ENCODE measurements at regions not wholly inside any gene's neighbourhood (a gene's known extent, or its start where the extent isn't known, plus 50 kb on each side); places are given as distances from the start of the nearest gene placed in this dataset.
A peak's percentile ranks its signal among the peaks of the same experiment; 100 is the strongest.
"Not testable (repeated sequence)": the region's sequence is repeated elsewhere in the genome, so short reads cannot be mapped to it uniquely, and the experiment has no call there.

DNA sequence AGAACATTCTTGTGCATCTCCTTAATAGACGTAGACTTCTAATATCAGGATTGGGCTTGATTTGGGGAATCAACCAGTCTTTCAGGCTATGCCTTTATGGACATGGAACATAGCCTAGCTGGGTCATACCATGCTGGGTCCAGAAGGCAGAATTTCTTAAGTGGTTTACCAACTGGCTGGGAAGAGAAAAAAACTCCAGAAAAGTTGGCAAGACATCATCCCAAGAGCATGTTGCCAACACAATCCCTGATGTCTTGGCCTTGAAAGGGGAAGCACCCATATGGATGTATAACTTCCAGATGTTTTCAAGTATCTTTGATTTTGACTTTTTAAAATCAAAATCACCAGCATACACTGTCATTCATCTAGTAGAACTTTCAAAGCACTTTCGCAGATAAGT is 138.0 kb upstream of the FGF13 start:
- no peak for DNase-seq (ENCODE audit: low read depth, low spot score)

DNA sequence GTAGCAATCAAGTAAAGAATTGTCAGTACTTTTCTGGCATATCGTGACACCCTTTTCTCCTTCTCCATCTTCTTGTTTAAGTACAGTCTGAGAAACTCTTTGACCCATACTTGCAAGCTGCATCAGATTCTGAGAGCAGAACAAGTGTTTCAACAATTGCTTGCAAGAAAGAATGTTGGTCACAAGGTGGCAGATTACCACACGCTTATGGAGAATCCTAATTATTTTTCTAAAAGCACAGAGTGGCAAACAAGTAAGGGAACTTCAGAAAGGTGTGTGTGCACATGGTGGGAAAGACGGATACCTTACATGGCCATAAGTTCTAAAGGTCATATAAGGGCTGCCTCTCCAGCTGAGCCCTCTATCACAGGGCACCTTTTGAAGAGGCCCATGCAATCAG is 136.4 kb upstream of the FGF13 start:
- peak; percentile 31 for DNase-seq (ENCODE audit: low read depth, low spot score)
- in situ Hi-C loops (cut with HindIII; ENCODE audit: low sequenced_read_pairs), result no loop called here
- H3K4me3 ChIP-seq (ENCODE audit: low read depth, low read length), result no peak overlapping the region
- TF ChIP-seq, protein P1, sequence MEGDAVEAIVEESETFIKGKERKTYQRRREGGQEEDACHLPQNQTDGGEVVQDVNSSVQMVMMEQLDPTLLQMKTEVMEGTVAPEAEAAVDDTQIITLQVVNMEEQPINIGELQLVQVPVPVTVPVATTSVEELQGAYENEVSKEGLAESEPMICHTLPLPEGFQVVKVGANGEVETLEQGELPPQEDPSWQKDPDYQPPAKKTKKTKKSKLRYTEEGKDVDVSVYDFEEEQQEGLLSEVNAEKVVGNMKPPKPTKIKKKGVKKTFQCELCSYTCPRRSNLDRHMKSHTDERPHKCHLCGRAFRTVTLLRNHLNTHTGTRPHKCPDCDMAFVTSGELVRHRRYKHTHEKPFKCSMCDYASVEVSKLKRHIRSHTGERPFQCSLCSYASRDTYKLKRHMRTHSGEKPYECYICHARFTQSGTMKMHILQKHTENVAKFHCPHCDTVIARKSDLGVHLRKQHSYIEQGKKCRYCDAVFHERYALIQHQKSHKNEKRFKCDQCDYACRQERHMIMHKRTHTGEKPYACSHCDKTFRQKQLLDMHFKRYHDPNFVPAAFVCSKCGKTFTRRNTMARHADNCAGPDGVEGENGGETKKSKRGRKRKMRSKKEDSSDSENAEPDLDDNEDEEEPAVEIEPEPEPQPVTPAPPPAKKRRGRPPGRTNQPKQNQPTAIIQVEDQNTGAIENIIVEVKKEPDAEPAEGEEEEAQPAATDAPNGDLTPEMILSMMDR (IDR thresholded peaks at IDR 0.05; ENCODE audit: low read depth, low read length), result no peak

More for the DNA sequence above, 138.0 kb upstream of the FGF13 start:
- in situ Hi-C loops (cut with HindIII; ENCODE audit: low sequenced_read_pairs), result no loop called here
- H3K4me3 ChIP-seq (ENCODE audit: low read depth, low read length), result no peak overlapping the region
- TF ChIP-seq, protein P1 (IDR thresholded peaks at IDR 0.05; ENCODE audit: low read depth, low read length), result no peak

GRCh38 chrX:138845786-138846185 is 134.3 kb upstream of the FGF13 start:
- TF ChIP-seq, protein P1 (IDR thresholded peaks at IDR 0.05; ENCODE audit: low read depth, low read length), result no peak
- in situ Hi-C loops (cut with HindIII; ENCODE audit: low sequenced_read_pairs), result no loop called here
- no peak overlapping the region for H3K4me3 ChIP-seq (ENCODE audit: low read depth, low read length)
- DNase-seq (ENCODE audit: low read depth, low spot score), result no peak

- H3K4me3 ChIP-seq (ENCODE audit: low read depth, low read length); in situ Hi-C loops (cut with HindIII; ENCODE audit: low sequenced_read_pairs); DNase-seq (ENCODE audit: low read depth, low spot score): not testable (repeated sequence)
Observed at GRCh38 chrX:138807400-138807799, 95.9 kb upstream of the FGF13 start.

- DNase-seq (ENCODE audit: low read depth, low spot score), result no peak
- TF ChIP-seq, protein P1 (IDR thresholded peaks at IDR 0.05; ENCODE audit: low read depth, low read length), result no peak
- H3K4me3 ChIP-seq (ENCODE audit: low read depth, low read length), result no peak overlapping the region
- in situ Hi-C loops (cut with HindIII; ENCODE audit: low sequenced_read_pairs), result no loop called here
Observed at GRCh38 chrX:138794246-138794645, 82.7 kb upstream of the FGF13 start.

GRCh38 chrX:138791551-138791950 is 80.0 kb upstream of the FGF13 start:
- TF ChIP-seq, protein P1 (IDR thresholded peaks at IDR 0.05; ENCODE audit: low read depth, low read length), result no peak
- H3K4me3 ChIP-seq (ENCODE audit: low read depth, low read length), result no peak overlapping the region
- no peak for DNase-seq (ENCODE audit: low read depth, low spot score)
- in situ Hi-C loops (cut with HindIII; ENCODE audit: low sequenced_read_pairs), result no loop called here

DNA sequence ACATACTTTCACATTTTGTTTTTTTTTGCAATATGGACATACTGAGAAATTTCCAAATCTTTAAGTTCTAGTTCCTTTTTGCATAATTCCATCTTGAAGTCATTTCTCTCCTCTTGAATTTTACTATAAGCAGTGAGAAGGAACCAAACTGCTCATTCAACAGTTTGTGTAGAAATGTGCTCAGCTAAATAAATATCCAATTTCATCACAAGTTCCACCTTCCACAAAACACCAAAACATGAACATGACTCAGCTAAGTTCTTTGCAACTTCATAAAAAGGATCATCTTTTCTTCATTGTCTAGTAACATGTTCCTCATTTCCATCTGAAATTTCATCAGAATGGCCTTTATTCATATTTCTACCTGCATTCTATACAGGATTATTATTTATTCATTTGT is 77.3 kb upstream of the FGF13 start:
- in situ Hi-C loops (cut with HindIII; ENCODE audit: low sequenced_read_pairs), result no loop called here
- TF ChIP-seq, protein P1 (IDR thresholded peaks at IDR 0.05; ENCODE audit: low read depth, low read length), result no peak

DNA sequence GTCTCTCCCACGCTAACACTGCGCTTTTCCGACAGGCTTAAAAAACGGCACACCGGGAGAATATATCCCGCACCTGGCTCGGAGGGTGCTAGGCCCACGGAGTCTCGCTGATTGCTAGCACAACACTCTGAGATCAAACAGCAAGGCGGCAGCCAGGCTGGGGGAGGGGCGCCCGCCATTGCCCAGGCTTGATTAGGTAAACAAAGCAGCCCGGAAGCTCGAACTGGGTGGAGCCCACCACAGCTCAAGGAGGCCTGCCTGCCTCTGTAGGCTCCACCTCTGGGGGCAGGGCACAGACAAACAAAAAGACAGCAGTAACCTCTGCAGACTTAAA is 67.0 kb upstream of the FGF13 start:
- DNase-seq (ENCODE audit: low read depth, low spot score); in situ Hi-C loops (cut with HindIII; ENCODE audit: low sequenced_read_pairs); H3K4me3 ChIP-seq (ENCODE audit: low read depth, low read length): not testable (repeated sequence)

More for the DNA sequence above, 77.3 kb upstream of the FGF13 start:
- DNase-seq (ENCODE audit: low read depth, low spot score), result no peak
- no peak overlapping the region for H3K4me3 ChIP-seq (ENCODE audit: low read depth, low read length)

GRCh38 chrX:138777908-138778575 is 66.5 kb upstream of the FGF13 start:
- H3K4me3 ChIP-seq (ENCODE audit: low read depth, low read length); in situ Hi-C loops (cut with HindIII; ENCODE audit: low sequenced_read_pairs); DNase-seq (ENCODE audit: low read depth, low spot score): not testable (repeated sequence)

Data from astrocyte of the spinal cord (primary cell).